OCI-LY1 (cell line): ENCODE measurements at regions not wholly inside any gene's neighbourhood (a gene's known extent, or its start where the extent isn't known, plus 50 kb on each side); places are given as distances from the start of the nearest gene placed in this dataset.

Experiments used
- EZH2 ChIP-seq: fragments of 200-600 bp; sonication (generic), shearing (Covaris generic); IDR thresholded peaks from 2 replicates; pipeline ENCODE4 v1.8.0; 2017; ENCODE audit warnings: borderline replicate concordance, mixed run types, mild to moderate bottlenecking, antibody characterized with exemption, low read length, moderate library complexity, mixed read lengths
- TF ChIP-seq, protein P1 (sequence below): fragments of 200-600 bp; sonication (generic), shearing (Covaris generic); IDR thresholded peaks from 2 replicates; pipeline ENCODE4 v1.5.1; 2017; ENCODE audit warnings: mild to moderate bottlenecking, antibody characterized with exemption, low read length, moderate library complexity, mixed read lengths

DNA sequence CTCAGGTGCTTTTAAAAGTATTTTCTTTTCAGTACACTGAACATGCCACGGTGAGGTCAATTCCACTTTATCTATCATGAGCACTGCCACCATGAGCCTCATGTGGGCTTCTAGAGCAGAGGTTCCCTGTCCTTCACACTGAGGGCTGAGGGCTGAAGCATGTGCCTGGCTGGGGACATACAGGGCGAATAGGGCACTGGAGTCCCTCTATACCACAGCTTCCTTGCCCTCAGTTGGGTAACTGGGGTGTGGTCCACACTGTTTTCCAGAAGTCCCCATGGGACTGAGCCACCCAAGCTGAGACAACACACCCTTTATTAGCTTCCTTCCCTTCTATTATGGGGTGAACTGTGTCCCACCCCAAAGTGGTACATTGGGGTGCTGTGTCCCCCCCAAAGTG lies 172.2 kb upstream of the ID2 start:
- TF ChIP-seq, protein P1, sequence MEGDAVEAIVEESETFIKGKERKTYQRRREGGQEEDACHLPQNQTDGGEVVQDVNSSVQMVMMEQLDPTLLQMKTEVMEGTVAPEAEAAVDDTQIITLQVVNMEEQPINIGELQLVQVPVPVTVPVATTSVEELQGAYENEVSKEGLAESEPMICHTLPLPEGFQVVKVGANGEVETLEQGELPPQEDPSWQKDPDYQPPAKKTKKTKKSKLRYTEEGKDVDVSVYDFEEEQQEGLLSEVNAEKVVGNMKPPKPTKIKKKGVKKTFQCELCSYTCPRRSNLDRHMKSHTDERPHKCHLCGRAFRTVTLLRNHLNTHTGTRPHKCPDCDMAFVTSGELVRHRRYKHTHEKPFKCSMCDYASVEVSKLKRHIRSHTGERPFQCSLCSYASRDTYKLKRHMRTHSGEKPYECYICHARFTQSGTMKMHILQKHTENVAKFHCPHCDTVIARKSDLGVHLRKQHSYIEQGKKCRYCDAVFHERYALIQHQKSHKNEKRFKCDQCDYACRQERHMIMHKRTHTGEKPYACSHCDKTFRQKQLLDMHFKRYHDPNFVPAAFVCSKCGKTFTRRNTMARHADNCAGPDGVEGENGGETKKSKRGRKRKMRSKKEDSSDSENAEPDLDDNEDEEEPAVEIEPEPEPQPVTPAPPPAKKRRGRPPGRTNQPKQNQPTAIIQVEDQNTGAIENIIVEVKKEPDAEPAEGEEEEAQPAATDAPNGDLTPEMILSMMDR, result no peak
- TF ChIP-seq EZH2, result no peak
